SK-N-SH (cell line): ENCODE measurements at regions not wholly inside any gene's neighbourhood (a gene's known extent, or its start where the extent isn't known, plus 50 kb on each side); places are given as distances from the start of the nearest gene placed in this dataset.

ENCODE experiments used
- CTCF ChIA-PET: fragments of 300-600, 350-600 bp; formaldehyde crosslinking; extraction: SDS; loops from one replicate; lab custom pipeline; 2021; lab: Yijun Ruan, JAX
- POLR2A ChIA-PET: fragments of 350-600 bp; sonication (Branson Sonifier 250); formaldehyde crosslinking; extraction: SDS; loops from one replicate; lab custom pipeline; 2020; ENCODE audit warnings: antibody characterized with exemption, inconsistent platforms; lab: Yijun Ruan, JAX
- DNase-seq: peaks from one replicate; pipeline ENCODE4 v3.0.0; 2012
- H2AFZ ChIP-seq: fragments of 200-600 bp; sonication (generic); 2 replicates; pipeline ENCODE4 v1.8.1; 2016; ENCODE audit warnings: antibody characterized with exemption, mild to moderate bottlenecking, low read depth
- H3F3A ChIP-seq: fragments of 200-600 bp; sonication (generic); replicated peaks from 2 replicates; pipeline ENCODE3; 2016; ENCODE audit warnings: antibody characterized with exemption, mild to moderate bottlenecking; ENCODE audit not compliant: insufficient read depth
- H3K27ac ChIP-seq, 2 experiments: fragments of 200-500 bp in 1 of 2; fragments of 200-600 bp in 1 of 2; sonication (Bioruptor generic) in 1 of 2; sonication (generic), shearing (Covaris generic) in 1 of 2; 2 replicates each; pipeline versions ENCODE4 v1.5.1 to v1.6.1; 2014 to 2016; ENCODE audit warnings: low read depth in 2 of 2, inconsistent platforms in 1 of 2, low read length in 1 of 2, mild to moderate bottlenecking in 1 of 2, mixed read lengths in 1 of 2
- H3K27me3 ChIP-seq: fragments of 200-600 bp; sonication (generic), shearing (Covaris generic); 2 replicates; pipeline ENCODE4 v1.6.1; 2016; ENCODE audit warnings: mixed run types; ENCODE audit not compliant: insufficient read depth
- H3K36me3 ChIP-seq, 2 experiments: fragments of 200-500 bp in 1 of 2; fragments of 200-600 bp in 1 of 2; sonication (Bioruptor generic) in 1 of 2; sonication (generic) in 1 of 2; replicated peaks in 1 of 2; 2 replicates each; pipeline versions ENCODE3 to v1.5.1; 2014 to 2016; ENCODE audit warnings: low read length in 1 of 2, mild to moderate bottlenecking in 1 of 2; ENCODE audit not compliant: insufficient read depth in 2 of 2, control insufficient read depth in 1 of 2
- H3K4me1 ChIP-seq, 2 experiments: fragments of 200-500 bp in 1 of 2; fragments of 200-600 bp in 1 of 2; sonication (Bioruptor generic) in 1 of 2; sonication (generic), shearing (Covaris generic) in 1 of 2; 2 replicates each; pipeline versions ENCODE4 v1.5.1 to v1.6.1; 2014 to 2016; ENCODE audit warnings: low read depth in 1 of 2, low read length in 1 of 2, mixed run types in 1 of 2; ENCODE audit not compliant: insufficient read depth in 2 of 2, control insufficient read depth in 1 of 2
- H3K4me2 ChIP-seq: fragments of 200-600 bp; sonication (generic), shearing (Covaris generic); 2 replicates; pipeline ENCODE4 v1.6.1; 2017; ENCODE audit warnings: mixed run types
- H3K4me3 ChIP-seq, 2 experiments: fragments of 200-500 bp in 1 of 2; fragments of 200-600 bp in 1 of 2; sonication (Bioruptor generic) in 1 of 2; sonication (generic), shearing (Covaris generic) in 1 of 2; 2 replicates each; pipeline versions ENCODE4 v1.5.1 to v1.8.1; 2014 to 2016; ENCODE audit warnings: low read depth in 2 of 2, inconsistent platforms in 1 of 2, low read length in 1 of 2, mild to moderate bottlenecking in 1 of 2, mixed read lengths in 1 of 2, moderate library complexity in 1 of 2
- H3K79me2 ChIP-seq: fragments of 200-600 bp; sonication (generic); 2 replicates; pipeline ENCODE4 v1.8.1; 2017; ENCODE audit warnings: mild to moderate bottlenecking; ENCODE audit not compliant: insufficient read depth
- H3K9ac ChIP-seq: fragments of 200-600 bp; sonication (generic); 2 replicates; pipeline ENCODE4 v1.6.1; 2017; ENCODE audit warnings: mixed run types
- H3K9me2 ChIP-seq: fragments of 200-600 bp; sonication (generic); 2 replicates; pipeline ENCODE4 v1.6.1; 2017; ENCODE audit warnings: mixed run types
- H3K9me3 ChIP-seq: fragments of 200-600 bp; sonication (generic); 2 replicates; pipeline ENCODE4 v1.6.1; 2017; ENCODE audit warnings: mixed run types, mild to moderate bottlenecking, moderate library complexity
- H4K20me1 ChIP-seq: fragments of 200-600 bp; sonication (generic); 2 replicates; pipeline ENCODE4 v1.6.1; 2017; ENCODE audit warnings: mild to moderate bottlenecking, mixed run types; ENCODE audit not compliant: insufficient read depth
- CHD2 ChIP-seq: fragments of 150-350 bp; IDR thresholded peaks from 2 replicates; pipeline ENCODE4 v1.6.1; 2018; ENCODE audit warnings: low read length; ENCODE audit not compliant: partially characterized antibody
- EP300 ChIP-seq, 2 experiments: IDR thresholded peaks; 2 replicates each; pipeline versions ENCODE4 v1.4.0 to v1.6.1; 2012; ENCODE audit warnings: borderline replicate concordance in 1 of 2, low read depth in 1 of 2, low read length in 1 of 2
- FOSL2 ChIP-seq: IDR thresholded peaks from 2 replicates; pipeline ENCODE4 v1.4.0; 2012; ENCODE audit warnings: low read depth, mild to moderate bottlenecking, moderate library complexity, borderline replicate concordance
- FOXJ3 ChIP-seq: sonication (generic); formaldehyde crosslinking; IDR thresholded peaks from 2 replicates; pipeline ENCODE4 v1.5.1; 2020; ENCODE audit warnings: mild to moderate bottlenecking, missing genetic modification reagents
- FOXM1 ChIP-seq: IDR thresholded peaks from 2 replicates; pipeline ENCODE4 v1.4.0; 2012; ENCODE audit warnings: low read depth, mild to moderate bottlenecking
- JUND ChIP-seq: IDR thresholded peaks from 2 replicates; pipeline ENCODE4 v1.4.0; 2012
- MXI1 ChIP-seq: IDR thresholded peaks from 2 replicates; pipeline ENCODE4 v1.6.1; 2012; ENCODE audit warnings: mild to moderate bottlenecking, low read depth, low read length, improper control_type of control experiment
- RAD21 ChIP-seq: IDR thresholded peaks from 2 replicates; pipeline ENCODE4 v1.6.1; 2012; ENCODE audit warnings: mild to moderate bottlenecking, low read length
- RCOR1 ChIP-seq: fragments of 150-350 bp; IDR thresholded peaks from 2 replicates; pipeline ENCODE4 v1.6.1; 2017; ENCODE audit warnings: antibody characterized with exemption, low read length
- RFX5 ChIP-seq: IDR thresholded peaks from 2 replicates; pipeline ENCODE4 v1.6.1; 2012; ENCODE audit warnings: mild to moderate bottlenecking, improper control_type of control experiment, low read length
- SIN3A ChIP-seq: IDR thresholded peaks from 2 replicates; pipeline ENCODE4 v1.6.1; 2012; ENCODE audit warnings: low read depth, mild to moderate bottlenecking, low read length, moderate library complexity, borderline replicate concordance
- TAF1 ChIP-seq: IDR thresholded peaks from 2 replicates; pipeline ENCODE4 v1.6.1; 2012; ENCODE audit warnings: low read depth, mild to moderate bottlenecking, low read length, moderate library complexity, borderline replicate concordance
- TEAD4 ChIP-seq: IDR thresholded peaks from 2 replicates; pipeline ENCODE4 v1.4.0; 2012; ENCODE audit warnings: mild to moderate bottlenecking, borderline replicate concordance; ENCODE audit not compliant: insufficient read depth
- YY1 ChIP-seq: IDR thresholded peaks from 2 replicates; pipeline ENCODE4 v1.4.0; 2012; ENCODE audit warnings: low read depth, mild to moderate bottlenecking
- WGBS: methylation state at CpG from one replicate; pipeline ENCODE4 v1.1.6; 2017; ENCODE audit warnings: low lambda C conversion rate; 5-methylcytosine and 5-hydroxymethylcytosine counted together
- TF ChIP-seq, protein P1 (sequence below): IDR thresholded peaks from 2 replicates; pipeline ENCODE4 v1.4.0; 2012; ENCODE audit warnings: low read depth, borderline replicate concordance
- TF ChIP-seq, protein P2 (sequence below): IDR thresholded peaks from 2 replicates; pipeline ENCODE4 v1.4.0; 2012; ENCODE audit warnings: low read depth
- TF ChIP-seq, protein P3 (sequence below): IDR thresholded peaks from 2 replicates; pipeline ENCODE4 v1.4.0; 2012; ENCODE audit warnings: low read depth, borderline replicate concordance
- TF ChIP-seq, protein P4 (sequence below): fragments of 150-350 bp; IDR thresholded peaks from 2 replicates; pipeline ENCODE4 v1.6.1; 2016; ENCODE audit warnings: mild to moderate bottlenecking, low read depth, low read length
- TF ChIP-seq, protein P5 (sequence below): IDR thresholded peaks from 2 replicates; pipeline ENCODE4; 2012

DNA sequence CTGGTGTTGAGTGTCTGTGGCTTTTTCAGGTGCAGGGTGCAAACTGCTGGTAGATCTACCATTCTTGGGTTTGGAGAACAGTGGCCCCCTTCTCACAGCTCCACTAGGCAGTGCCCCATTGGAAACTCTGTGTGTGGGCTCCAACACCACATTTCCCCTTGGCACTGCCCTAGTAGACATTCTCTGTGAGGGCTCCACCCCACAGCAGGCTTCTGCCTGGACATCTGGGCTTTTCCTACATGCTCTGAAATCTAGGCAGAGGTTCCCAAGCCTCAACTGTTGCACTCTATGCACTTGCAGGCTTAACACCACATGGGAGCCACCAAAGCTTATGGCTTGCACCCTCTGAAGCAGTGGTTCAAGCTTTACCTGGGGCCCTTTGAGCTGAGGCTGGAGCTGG, 80.9 kb downstream of the BARX1 start:
- H3K79me2 ChIP-seq = no peaks in the 10 kb centered on the region
- no peak overlapping the region for H3K4me2 ChIP-seq
- TF ChIP-seq TAF1 (no peak), RAD21 (no peak), CHD2 (no peak)
- no peak overlapping the region for H3K4me3 ChIP-seq
- 0 out of 2 replicates have a peak, but pooled peaks cover 10% of the 10 kb centered on the region for H3K9me3 ChIP-seq
- H3K9ac ChIP-seq = no peak overlapping the region
- DNase-seq = no peak
- H2AFZ ChIP-seq = no peak overlapping the region
- H3K9me2 ChIP-seq = no peaks in the 10 kb centered on the region
- no peaks in the 10 kb centered on the region for H3K27me3 ChIP-seq
- POLR2A ChIA-PET = no interaction called here
- no peaks in the 10 kb centered on the region for H3K4me1 ChIP-seq
- no peak overlapping the region for H3K27ac ChIP-seq
- H3F3A ChIP-seq = no peaks in the 10 kb centered on the region
- CTCF ChIA-PET = no interaction called here
- no peaks in the 10 kb centered on the region for H3K36me3 ChIP-seq
- no peaks in the 10 kb centered on the region for H4K20me1 ChIP-seq

DNA sequence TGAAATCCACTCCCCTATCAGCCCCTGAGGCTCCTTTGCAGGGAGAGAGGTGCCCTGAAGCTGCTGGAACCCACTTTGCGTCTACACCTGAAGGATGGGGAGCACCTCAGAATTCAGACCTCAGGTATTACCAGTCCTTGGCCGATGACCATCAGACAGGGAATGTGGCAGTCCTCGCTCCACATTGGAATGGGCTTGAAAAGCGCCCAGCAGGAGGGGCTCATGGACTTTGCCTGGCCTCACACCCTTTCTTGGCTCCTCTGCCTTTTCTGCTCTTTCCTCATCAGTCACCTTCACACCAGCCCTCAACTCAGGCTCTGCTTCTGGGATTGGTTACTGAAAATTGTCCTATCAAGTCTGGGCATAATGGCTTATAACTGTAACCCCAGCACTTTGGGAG, 83.9 kb downstream of the BARX1 start:
- 25% methylated on average over 1 of the region's 4 CpGs for WGBS
- peaks cover 10% of the 10 kb centered on the region; the same call in 1 of the 2 replicates for H3K9me3 ChIP-seq
- no peaks in the 10 kb centered on the region for H4K20me1 ChIP-seq
- H3K4me3 ChIP-seq = no peak overlapping the region
- TF ChIP-seq SIN3A = no peak
- TF ChIP-seq, protein P1, sequence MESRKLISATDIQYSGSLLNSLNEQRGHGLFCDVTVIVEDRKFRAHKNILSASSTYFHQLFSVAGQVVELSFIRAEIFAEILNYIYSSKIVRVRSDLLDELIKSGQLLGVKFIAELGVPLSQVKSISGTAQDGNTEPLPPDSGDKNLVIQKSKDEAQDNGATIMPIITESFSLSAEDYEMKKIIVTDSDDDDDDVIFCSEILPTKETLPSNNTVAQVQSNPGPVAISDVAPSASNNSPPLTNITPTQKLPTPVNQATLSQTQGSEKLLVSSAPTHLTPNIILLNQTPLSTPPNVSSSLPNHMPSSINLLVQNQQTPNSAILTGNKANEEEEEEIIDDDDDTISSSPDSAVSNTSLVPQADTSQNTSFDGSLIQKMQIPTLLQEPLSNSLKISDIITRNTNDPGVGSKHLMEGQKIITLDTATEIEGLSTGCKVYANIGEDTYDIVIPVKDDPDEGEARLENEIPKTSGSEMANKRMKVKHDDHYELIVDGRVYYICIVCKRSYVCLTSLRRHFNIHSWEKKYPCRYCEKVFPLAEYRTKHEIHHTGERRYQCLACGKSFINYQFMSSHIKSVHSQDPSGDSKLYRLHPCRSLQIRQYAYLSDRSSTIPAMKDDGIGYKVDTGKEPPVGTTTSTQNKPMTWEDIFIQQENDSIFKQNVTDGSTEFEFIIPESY = no peak
- TF ChIP-seq, protein P2, sequence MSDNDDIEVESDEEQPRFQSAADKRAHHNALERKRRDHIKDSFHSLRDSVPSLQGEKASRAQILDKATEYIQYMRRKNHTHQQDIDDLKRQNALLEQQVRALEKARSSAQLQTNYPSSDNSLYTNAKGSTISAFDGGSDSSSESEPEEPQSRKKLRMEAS = no peak
- TF ChIP-seq TEAD4 = no peak
- no peak for TF ChIP-seq JUND
- TF ChIP-seq CHD2 = no peak
- no peak for TF ChIP-seq RCOR1
- no peak for TF ChIP-seq RFX5
- TF ChIP-seq FOXJ3 = no peak
- TF ChIP-seq MXI1 = no peak
- TF ChIP-seq, protein P3, sequence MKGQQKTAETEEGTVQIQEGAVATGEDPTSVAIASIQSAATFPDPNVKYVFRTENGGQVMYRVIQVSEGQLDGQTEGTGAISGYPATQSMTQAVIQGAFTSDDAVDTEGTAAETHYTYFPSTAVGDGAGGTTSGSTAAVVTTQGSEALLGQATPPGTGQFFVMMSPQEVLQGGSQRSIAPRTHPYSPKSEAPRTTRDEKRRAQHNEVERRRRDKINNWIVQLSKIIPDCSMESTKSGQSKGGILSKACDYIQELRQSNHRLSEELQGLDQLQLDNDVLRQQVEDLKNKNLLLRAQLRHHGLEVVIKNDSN = no peak
- TF ChIP-seq, protein P4, sequence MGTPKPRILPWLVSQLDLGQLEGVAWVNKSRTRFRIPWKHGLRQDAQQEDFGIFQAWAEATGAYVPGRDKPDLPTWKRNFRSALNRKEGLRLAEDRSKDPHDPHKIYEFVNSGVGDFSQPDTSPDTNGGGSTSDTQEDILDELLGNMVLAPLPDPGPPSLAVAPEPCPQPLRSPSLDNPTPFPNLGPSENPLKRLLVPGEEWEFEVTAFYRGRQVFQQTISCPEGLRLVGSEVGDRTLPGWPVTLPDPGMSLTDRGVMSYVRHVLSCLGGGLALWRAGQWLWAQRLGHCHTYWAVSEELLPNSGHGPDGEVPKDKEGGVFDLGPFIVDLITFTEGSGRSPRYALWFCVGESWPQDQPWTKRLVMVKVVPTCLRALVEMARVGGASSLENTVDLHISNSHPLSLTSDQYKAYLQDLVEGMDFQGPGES = no peak
- no peak for TF ChIP-seq YY1
- TF ChIP-seq FOXM1 = no peak
- no peak for TF ChIP-seq EP300 (IDR thresholded peaks at IDR 0.05; ENCODE audit: borderline replicate concordance in 1 of 2, low read depth in 1 of 2, low read length in 1 of 2)
- TF ChIP-seq, protein P5, sequence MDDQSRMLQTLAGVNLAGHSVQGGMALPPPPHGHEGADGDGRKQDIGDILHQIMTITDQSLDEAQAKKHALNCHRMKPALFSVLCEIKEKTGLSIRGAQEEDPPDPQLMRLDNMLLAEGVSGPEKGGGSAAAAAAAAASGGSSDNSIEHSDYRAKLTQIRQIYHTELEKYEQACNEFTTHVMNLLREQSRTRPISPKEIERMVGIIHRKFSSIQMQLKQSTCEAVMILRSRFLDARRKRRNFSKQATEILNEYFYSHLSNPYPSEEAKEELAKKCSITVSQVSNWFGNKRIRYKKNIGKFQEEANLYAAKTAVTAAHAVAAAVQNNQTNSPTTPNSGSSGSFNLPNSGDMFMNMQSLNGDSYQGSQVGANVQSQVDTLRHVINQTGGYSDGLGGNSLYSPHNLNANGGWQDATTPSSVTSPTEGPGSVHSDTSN = no peak
- no peak for TF ChIP-seq FOSL2
- no peak for TF ChIP-seq TAF1
- H2AFZ ChIP-seq = no peak overlapping the region
- H3K9me2 ChIP-seq = no peaks in the 10 kb centered on the region
- ChIA-PET POLR2A (no interaction called here), CTCF (no interaction called here)
- peak; percentile 16 for DNase-seq
- H3K4me2 ChIP-seq = no peak overlapping the region
- H3K36me3 ChIP-seq = no peaks in the 10 kb centered on the region
- H3F3A ChIP-seq = no peaks in the 10 kb centered on the region
- H3K4me1 ChIP-seq = no peaks in the 10 kb centered on the region
- H3K9ac ChIP-seq = no peak overlapping the region
- H3K27me3 ChIP-seq = no peaks in the 10 kb centered on the region
- no peak overlapping the region for H3K27ac ChIP-seq
- no peaks in the 10 kb centered on the region for H3K79me2 ChIP-seq
